Transverse colon (tissue), 4 donors: ENCODE measurements at regions not wholly inside any gene's neighbourhood (a gene's known extent, or its start where the extent isn't known, plus 50 kb on each side); places are given as distances from the start of the nearest gene placed in this dataset.

Experiments
- CTCF ChIP-seq, 5 experiments: fragments of 200-600 bp in 3 of 5; fragments of 450-650 bp in 2 of 5; sonication (generic) in 3 of 5; IDR thresholded peaks; 1 replicate in 2 of 5; 2 replicates in 3 of 5; pipeline ENCODE4 v1.5.1; 2016 to 2017; ENCODE audit warnings: antibody characterized with exemption in 5 of 5, inconsistent platforms in 3 of 5, mild to moderate bottlenecking in 2 of 5, moderate library complexity in 1 of 5
- EP300 ChIP-seq: sonication (generic); formaldehyde crosslinking; IDR thresholded peaks from one replicate; pipeline ENCODE4 v1.6.1; 2017; ENCODE audit warnings: antibody characterized with exemption, low read depth
- POLR2A ChIP-seq: fragments of 450-650 bp; IDR thresholded peaks from one replicate; pipeline ENCODE4 v1.6.1; 2016; ENCODE audit warnings: antibody characterized with exemption, mild to moderate bottlenecking, moderate library complexity
- POLR2AphosphoS5 ChIP-seq, 3 donors: sonication (generic); formaldehyde crosslinking; IDR thresholded peaks; one replicate each; pipeline ENCODE4 v1.6.1; 2016; ENCODE audit warnings: antibody characterized with exemption in 3 of 3

- TF ChIP-seq CTCF (IDR thresholded peaks at IDR 0.05), result no peak
- TF ChIP-seq POLR2AphosphoS5 (IDR thresholded peaks at IDR 0.05), result no peak
- no peak for TF ChIP-seq POLR2A
- TF ChIP-seq EP300, result no peak
These were observed 373.5 kb upstream of the CELF2 start for GRCh38 chr10:10644008-10644646.
